GM12891 (cell line): ENCODE measurements at regions not wholly inside any gene's neighbourhood (a gene's known extent, or its start where the extent isn't known, plus 50 kb on each side); places are given as distances from the start of the nearest gene placed in this dataset.

ENCODE experiments used
- DNase-seq: peaks from one replicate; pipeline ENCODE4 v3.0.0; 2011; ENCODE audit warnings: low spot score; ENCODE audit not compliant: insufficient read length
- FAIRE-seq: peaks from 2 replicates; lab custom pipeline; 2011; peaks lifted over from hg19 to GRCh38; lab: Jason Lieb, UNC
- PAX5 ChIP-seq: IDR thresholded peaks from 2 replicates; pipeline ENCODE4 v1.6.1; 2011; ENCODE audit warnings: low read length, moderate library complexity, mild to moderate bottlenecking; ENCODE audit not compliant: insufficient read depth, severe bottlenecking
- POLR2A ChIP-seq: IDR thresholded peaks from 2 replicates; pipeline ENCODE4 v1.6.1; 2011; ENCODE audit warnings: low read depth, low read length, control low read depth
- POLR2AphosphoS5 ChIP-seq: IDR thresholded peaks from 2 replicates; pipeline ENCODE4 v1.6.1; 2011; ENCODE audit warnings: low read depth, low read length, control low read depth
- POU2F2 ChIP-seq: IDR thresholded peaks from 2 replicates; pipeline ENCODE4 v1.6.1; 2011; ENCODE audit warnings: low read depth, mild to moderate bottlenecking, control low read depth, low read length, moderate library complexity
- SPI1 ChIP-seq: IDR thresholded peaks from 2 replicates; pipeline ENCODE4 v1.6.1; 2011; ENCODE audit warnings: low read depth, low read length, control low read depth
- TAF1 ChIP-seq: IDR thresholded peaks from 2 replicates; pipeline ENCODE4 v1.6.1; 2011; ENCODE audit warnings: low read depth, low read length, control low read depth

DNA sequence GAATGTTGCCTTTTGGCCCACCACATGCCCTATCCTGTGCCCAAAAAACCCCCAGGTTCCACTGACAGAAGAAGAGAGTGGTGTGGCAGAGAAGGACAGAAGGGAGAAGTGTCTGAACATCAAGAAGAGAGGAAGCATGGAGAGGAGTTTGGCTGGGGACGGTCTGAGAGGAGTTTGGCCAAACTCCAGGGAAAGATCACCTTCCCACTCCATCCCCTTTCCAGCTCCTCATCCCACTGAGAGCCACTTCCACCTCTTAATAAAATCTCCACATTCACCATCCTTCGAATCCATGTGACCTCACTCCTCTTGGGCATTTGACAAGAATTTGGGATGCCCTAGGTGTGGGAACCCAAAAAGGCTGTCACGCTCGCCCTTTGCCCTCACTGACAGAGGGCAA lies 311.6 kb upstream of the GRM7 start:
- no peak for DNase-seq
- FAIRE-seq = no peak
- TF ChIP-seq PAX5 (no peak), SPI1 (no peak), POLR2A (no peak), TAF1 (no peak)

DNA sequence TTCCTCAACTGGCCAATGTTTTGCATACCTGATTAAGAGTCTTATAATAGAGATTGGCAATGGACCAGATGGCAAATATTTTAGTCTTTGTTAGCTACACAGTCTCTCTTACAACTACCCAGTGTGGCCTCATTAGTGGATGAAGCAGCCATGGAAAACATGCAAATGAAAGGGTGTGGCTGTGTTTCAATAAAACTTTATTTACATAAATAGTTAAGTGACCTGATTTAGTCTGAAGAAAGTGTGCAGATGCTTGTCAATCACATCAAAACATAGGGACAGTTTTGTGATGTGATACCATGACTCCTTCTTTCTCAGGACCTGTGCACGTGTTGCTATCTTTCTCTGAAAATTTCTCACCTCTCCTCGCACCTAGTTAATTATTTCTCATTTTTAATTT lies 309.8 kb upstream of the GRM7 start:
- FAIRE-seq (no peak), DNase-seq (no peak)
- TF ChIP-seq POLR2AphosphoS5 (no peak), PAX5 (no peak), POLR2A (no peak), POU2F2 (no peak), TAF1 (no peak), SPI1 (no peak)

DNA sequence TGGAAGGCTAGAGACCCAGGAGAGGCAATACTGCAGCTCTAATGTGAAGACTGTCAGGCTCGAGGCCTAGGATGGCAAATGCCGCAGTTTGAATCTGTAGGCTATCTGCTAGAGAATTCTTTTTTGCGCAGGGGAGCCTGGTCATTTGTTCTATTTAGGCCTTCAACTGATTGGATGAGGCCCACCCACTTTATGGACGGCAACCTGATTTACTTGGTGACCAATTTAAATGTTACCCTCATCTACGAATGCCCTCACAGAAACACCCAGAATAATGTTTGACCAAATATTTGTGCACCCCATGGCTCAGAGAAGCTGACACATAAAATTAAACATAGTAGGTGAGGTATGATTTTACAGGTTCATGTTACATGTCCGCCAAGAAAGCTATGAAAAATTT lies 300.7 kb upstream of the GRM7 start:
- no peak for FAIRE-seq
- DNase-seq = no peak
- TF ChIP-seq PAX5 (no peak), POU2F2 (no peak), POLR2A (no peak), POLR2AphosphoS5 (no peak), SPI1 (no peak), TAF1 (no peak)

- DNase-seq (no peak), FAIRE-seq (no peak)
- no peak for TF ChIP-seq POU2F2
These were observed 293.7 kb upstream of the GRM7 start for GRCh38 chr3:6567241-6567640.

GRCh38 chr3:6568999-6569493 lies 291.9 kb upstream of the GRM7 start:
- no peak for FAIRE-seq
- DNase-seq = no peak
- TF ChIP-seq SPI1 (no peak), TAF1 (no peak), PAX5 (no peak), POLR2AphosphoS5 (no peak), POLR2A (no peak), POU2F2 (no peak)

DNA sequence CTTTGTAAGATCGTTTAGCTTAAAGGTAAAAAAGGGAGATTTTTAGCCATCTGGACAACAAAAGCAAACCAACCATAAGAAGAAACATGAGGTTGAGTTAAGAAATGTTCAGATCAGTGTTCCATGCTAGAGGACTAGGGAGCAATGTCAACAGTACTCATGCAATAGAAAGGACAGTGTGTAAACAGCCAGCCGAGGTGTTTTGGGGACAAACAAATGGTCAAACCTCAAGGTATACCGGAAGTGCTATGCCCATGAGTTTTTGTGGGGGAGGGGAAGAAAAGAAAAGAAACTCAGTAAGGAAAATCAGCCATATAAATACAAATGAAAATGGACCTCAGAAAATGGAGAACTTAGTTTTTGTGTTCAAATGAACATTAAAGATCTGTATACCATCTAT lies 289.5 kb upstream of the GRM7 start:
- FAIRE-seq = no peak
- DNase-seq = no peak
- TF ChIP-seq POU2F2 (no peak), POLR2A (no peak), POLR2AphosphoS5 (no peak), SPI1 (no peak), PAX5 (no peak), TAF1 (no peak)

DNA sequence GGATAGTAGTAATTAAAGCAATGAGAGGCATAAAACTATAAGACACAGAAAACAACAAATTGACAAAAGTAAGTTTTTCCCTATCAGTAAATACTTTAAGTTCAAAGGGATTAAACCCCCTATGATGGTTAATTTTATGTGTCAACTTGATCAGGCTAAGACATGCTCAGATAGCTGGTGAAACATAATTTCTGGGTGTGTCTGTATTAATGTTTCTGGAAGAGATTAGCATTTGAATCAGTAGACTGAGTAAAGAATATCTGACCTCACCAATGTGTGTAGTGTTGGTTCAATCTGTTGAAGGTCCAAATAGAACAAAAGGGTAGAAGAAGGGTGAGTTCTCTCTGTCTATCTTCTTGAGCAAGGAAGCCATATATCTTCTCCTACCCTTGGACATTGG lies 283.3 kb upstream of the GRM7 start:
- no peak for FAIRE-seq
- no peak for DNase-seq
- TF ChIP-seq POU2F2 (no peak), POLR2AphosphoS5 (no peak), SPI1 (no peak), POLR2A (no peak), PAX5 (no peak), TAF1 (no peak)

DNA sequence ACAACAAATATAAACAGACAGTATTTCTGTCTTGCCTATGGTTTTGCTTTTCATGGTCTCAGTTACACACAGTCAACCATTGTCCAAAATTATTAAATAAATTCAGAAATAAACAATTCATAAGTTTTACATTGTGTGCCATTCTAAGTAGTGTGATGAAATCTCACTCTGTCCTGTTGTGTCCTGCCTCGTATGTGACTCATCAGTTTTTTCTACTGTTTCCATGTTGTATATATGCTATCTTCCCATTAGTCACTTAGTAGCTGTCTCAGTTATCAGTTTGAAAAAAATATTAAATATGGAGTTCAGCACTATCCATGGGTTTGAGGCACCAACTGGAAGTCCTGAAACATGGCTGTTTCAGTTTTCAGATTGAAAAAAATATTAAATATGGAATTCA lies 282.4 kb upstream of the GRM7 start:
- TF ChIP-seq TAF1 = no peak
- FAIRE-seq (no peak), DNase-seq (no peak)

DNA sequence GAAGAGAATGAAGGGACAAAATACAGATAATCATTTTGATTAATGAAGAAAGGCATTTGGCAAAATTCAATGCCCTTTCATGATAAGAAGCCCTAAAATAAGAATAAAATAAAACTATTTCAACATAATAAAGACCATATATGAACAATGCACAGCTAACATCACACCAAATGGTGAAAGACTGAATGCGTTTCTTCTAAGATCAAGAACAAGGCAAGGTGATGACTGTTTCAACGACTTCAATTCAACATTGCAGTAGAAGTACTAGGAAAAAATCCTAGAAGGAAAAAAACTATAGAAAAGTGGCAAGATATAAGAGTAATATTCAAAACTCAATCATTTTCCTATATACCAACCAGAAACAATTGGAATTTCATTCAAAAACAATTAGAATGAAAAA lies 280.1 kb upstream of the GRM7 start:
- no peak for TF ChIP-seq PAX5
- TF ChIP-seq POU2F2 = no peak
- TF ChIP-seq SPI1 = no peak
- TF ChIP-seq TAF1 = no peak
- TF ChIP-seq POLR2AphosphoS5 = no peak
- TF ChIP-seq POLR2A = no peak
- DNase-seq (no peak), FAIRE-seq (no peak)

- no peak for DNase-seq
- no peak for FAIRE-seq
- TF ChIP-seq TAF1 (no peak), POLR2AphosphoS5 (no peak), POU2F2 (no peak), POLR2A (no peak), PAX5 (no peak), SPI1 (no peak)
These were observed 275.6 kb upstream of the GRM7 start for GRCh38 chr3:6585360-6585759.
